PC-9 (cell line): ENCODE measurements at regions not wholly inside any gene's neighbourhood (a gene's known extent, or its start where the extent isn't known, plus 50 kb on each side); places are given as distances from the start of the nearest gene placed in this dataset.

Source experiments
- BruUV-seq: library from RNA; stranded (reverse); fragments of 400-500 nt; replicated peaks from 2 replicates; lab custom pipeline; 2021; lab: Mats Ljungman, UMichigan
- CTCF ChIA-PET: fragments of 300-600 bp; sonication (Branson Sonifier 250); formaldehyde crosslinking; loops from one replicate; lab custom pipeline; 2022; ENCODE audit warnings: antibody characterized with exemption; lab: Charles Lee
- POLR2A ChIA-PET: fragments of 300-600 bp; sonication (Branson Sonifier 250); formaldehyde crosslinking; loops from one replicate; lab custom pipeline; 2022; ENCODE audit warnings: antibody characterized with exemption; ENCODE audit not compliant: unreplicated experiment; lab: Charles Lee
- DNase-seq, 2 experiments: peaks; one replicate each; pipeline versions ENCODE4 v3.0.0 to v3.0.0-alpha.2; 2015 to 2022; ENCODE audit warnings: mixed read lengths in 1 of 2
- H2AFZ ChIP-seq: fragments of 200-600 bp; sonication (generic); 2 replicates; pipeline ENCODE4 v1.8.1; 2017; ENCODE audit warnings: antibody characterized with exemption
- H3F3A ChIP-seq: fragments of 200-600 bp; sonication (generic); 2 replicates; pipeline ENCODE4 v1.8.1; 2017; ENCODE audit warnings: antibody characterized with exemption, mild to moderate bottlenecking, low read depth; ENCODE audit not compliant: insufficient read depth
- H3K27ac ChIP-seq: fragments of 200-600 bp; sonication (generic); 2 replicates; pipeline ENCODE4 v1.6.1; 2016; ENCODE audit warnings: mixed run types
- H3K27me3 ChIP-seq: fragments of 200-600 bp; sonication (generic); 2 replicates; pipeline ENCODE4 v1.6.1; 2016; ENCODE audit warnings: low read depth, mixed run types; ENCODE audit not compliant: insufficient read depth
- H3K36me3 ChIP-seq: fragments of 200-600 bp; sonication (generic); 2 replicates; pipeline ENCODE4 v1.6.1; 2016; ENCODE audit warnings: low read depth, mixed run types
- H3K4me1 ChIP-seq: fragments of 200-600 bp; sonication (generic); replicated peaks from 2 replicates; pipeline ENCODE4 v1.6.1; 2016; ENCODE audit warnings: mixed run types; ENCODE audit not compliant: insufficient read depth
- H3K4me2 ChIP-seq: fragments of 200-600 bp; sonication (generic); 2 replicates; pipeline ENCODE4 v1.6.1; 2017; ENCODE audit warnings: mixed run types
- H3K4me3 ChIP-seq: fragments of 200-600 bp; sonication (generic); 2 replicates; pipeline ENCODE4 v1.6.1; 2016; ENCODE audit warnings: mixed run types
- H3K79me2 ChIP-seq: fragments of 200-600 bp; sonication (generic); 2 replicates; pipeline ENCODE4 v1.6.1; 2017; ENCODE audit warnings: low read depth, mixed run types
- H3K9me2 ChIP-seq: fragments of 200-600 bp; sonication (generic); 2 replicates; pipeline ENCODE4 v1.8.1; 2017; ENCODE audit warnings: mild to moderate bottlenecking; ENCODE audit not compliant: insufficient read depth
- H3K9me3 ChIP-seq: fragments of 200-600 bp; sonication (generic); 2 replicates; pipeline ENCODE4 v1.8.1; 2016; ENCODE audit warnings: low read depth; ENCODE audit not compliant: insufficient read depth
- H4K20me1 ChIP-seq: fragments of 200-600 bp; sonication (generic); 2 replicates; pipeline ENCODE4 v1.8.1; 2017; ENCODE audit not compliant: insufficient read depth
- EZH2 ChIP-seq: fragments of 200-600 bp; sonication (generic); IDR thresholded peaks from 2 replicates; pipeline ENCODE4 v1.8.0; 2017; ENCODE audit warnings: antibody characterized with exemption, low read depth
- intact Hi-C: fragments of 100-400 bp; cut with micrococcal nuclease; formaldehyde crosslinking; loops from one replicate; pipeline ENCODE4 v1.10.0; 2022; ENCODE audit not compliant: unreplicated experiment
- TF ChIP-seq, protein P1 (sequence below): fragments of 200-600 bp; sonication (generic); conservative IDR thresholded peaks from 2 replicates; pipeline ENCODE4 v1.6.1; 2017; ENCODE audit warnings: mixed run types, antibody characterized with exemption, mild to moderate bottlenecking, moderate library complexity

DNA sequence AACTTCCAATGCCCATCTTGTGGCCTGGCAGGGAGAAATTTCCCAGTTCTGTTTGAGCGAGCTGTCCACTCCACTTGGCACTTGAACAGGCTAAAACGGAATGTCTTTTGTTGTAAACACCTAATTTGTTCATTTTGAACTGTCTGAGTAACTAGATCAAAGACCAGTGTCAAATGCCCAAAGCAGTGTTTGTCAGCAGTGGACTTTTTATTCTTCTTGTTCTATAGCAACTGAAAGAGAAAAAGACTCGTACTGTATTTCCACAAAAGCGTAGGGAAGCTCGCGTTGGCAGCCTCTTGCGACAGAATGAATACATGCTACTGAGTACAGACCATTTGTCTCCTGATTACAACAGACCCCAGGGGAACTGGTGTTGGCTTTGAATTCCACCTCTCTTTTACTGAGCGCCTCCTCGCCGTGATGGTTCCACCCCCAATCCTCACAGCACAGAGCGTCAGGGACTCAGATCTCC, 601.8 kb upstream of the ZNF608 start:
- Histone ChIP-seq H3K9me2 (no peaks in the 10 kb centered on the region), H3K4me3 (no peak overlapping the region), H3K27ac (no peak overlapping the region), H3K27me3 (no peaks in the 10 kb centered on the region), H3K4me1 (no peaks in the 10 kb centered on the region), H3K9me3 (no peaks in the 10 kb centered on the region), H4K20me1 (no peaks in the 10 kb centered on the region), H2AFZ (no peak overlapping the region), H3K79me2 (no peaks in the 10 kb centered on the region), H3F3A (no peaks in the 10 kb centered on the region), H3K36me3 (no peaks in the 10 kb centered on the region), H3K4me2 (no peak overlapping the region)
- intact Hi-C loops, result no loop called here
- TF ChIP-seq, protein P1, sequence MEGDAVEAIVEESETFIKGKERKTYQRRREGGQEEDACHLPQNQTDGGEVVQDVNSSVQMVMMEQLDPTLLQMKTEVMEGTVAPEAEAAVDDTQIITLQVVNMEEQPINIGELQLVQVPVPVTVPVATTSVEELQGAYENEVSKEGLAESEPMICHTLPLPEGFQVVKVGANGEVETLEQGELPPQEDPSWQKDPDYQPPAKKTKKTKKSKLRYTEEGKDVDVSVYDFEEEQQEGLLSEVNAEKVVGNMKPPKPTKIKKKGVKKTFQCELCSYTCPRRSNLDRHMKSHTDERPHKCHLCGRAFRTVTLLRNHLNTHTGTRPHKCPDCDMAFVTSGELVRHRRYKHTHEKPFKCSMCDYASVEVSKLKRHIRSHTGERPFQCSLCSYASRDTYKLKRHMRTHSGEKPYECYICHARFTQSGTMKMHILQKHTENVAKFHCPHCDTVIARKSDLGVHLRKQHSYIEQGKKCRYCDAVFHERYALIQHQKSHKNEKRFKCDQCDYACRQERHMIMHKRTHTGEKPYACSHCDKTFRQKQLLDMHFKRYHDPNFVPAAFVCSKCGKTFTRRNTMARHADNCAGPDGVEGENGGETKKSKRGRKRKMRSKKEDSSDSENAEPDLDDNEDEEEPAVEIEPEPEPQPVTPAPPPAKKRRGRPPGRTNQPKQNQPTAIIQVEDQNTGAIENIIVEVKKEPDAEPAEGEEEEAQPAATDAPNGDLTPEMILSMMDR, result no peak
- no peak for TF ChIP-seq EZH2
- no TSS peak for BruUV-seq
- POLR2A ChIA-PET, result no interaction called here
- CTCF ChIA-PET, result no interaction called here
- no peak for DNase-seq

DNA sequence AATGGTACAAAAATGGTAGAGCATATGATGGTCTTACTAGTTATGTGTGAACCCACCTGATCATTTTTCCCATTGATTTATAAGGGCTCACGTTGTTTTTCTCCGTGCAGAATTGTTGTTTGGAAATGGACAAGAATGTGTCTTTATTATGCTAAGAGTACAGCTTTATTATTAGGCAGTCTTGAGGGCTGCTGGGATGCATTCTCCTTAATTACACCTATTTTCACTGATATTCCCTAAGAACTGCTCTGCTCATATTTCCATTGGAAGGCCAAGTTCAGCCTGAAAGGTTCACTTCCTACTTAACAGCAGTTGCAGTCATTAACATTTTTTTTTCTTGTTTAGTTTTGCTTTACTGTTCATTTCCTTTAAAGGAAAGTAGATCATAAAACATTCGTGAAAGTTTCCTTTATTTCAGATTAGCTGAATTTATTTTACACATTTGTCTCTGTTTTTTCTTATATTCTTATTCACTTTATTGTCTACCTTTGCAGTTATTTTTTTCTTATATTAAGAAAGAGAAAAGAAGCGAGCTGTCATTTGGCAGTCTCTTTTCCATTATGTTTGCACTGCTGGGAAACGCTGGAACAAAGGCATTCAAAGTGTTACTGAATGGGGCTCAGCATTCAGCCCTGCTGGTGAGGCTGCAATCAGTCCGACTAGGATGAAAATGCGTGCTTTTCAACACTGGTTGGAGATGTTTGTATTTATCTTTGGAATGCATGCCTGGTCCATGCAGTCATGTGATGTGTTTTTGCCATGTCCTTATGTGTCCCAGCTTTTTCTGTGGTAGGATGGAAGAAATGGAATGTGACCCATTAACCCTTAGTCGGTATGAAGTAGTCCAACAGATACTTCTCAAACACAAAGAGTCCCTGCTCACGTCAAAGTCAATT, 602.7 kb upstream of the ZNF608 start:
- no peaks in the 10 kb centered on the region for H3F3A ChIP-seq
- no peaks in the 10 kb centered on the region for H3K9me3 ChIP-seq
- DNase-seq, result no peak
- TF ChIP-seq, protein P1, result no peak
- TF ChIP-seq EZH2, result no peak
- H4K20me1 ChIP-seq, result no peaks in the 10 kb centered on the region
- CTCF ChIA-PET, result no interaction called here
- no peak overlapping the region for H3K27ac ChIP-seq
- no peaks in the 10 kb centered on the region for H3K27me3 ChIP-seq
- no peaks in the 10 kb centered on the region for H3K4me1 ChIP-seq
- no peak overlapping the region for H2AFZ ChIP-seq
- no peak overlapping the region for H3K4me2 ChIP-seq
- H3K79me2 ChIP-seq, result no peaks in the 10 kb centered on the region
- intact Hi-C loops, result no loop called here
- H3K4me3 ChIP-seq, result no peak overlapping the region
- no peaks in the 10 kb centered on the region for H3K9me2 ChIP-seq
- POLR2A ChIA-PET, result no interaction called here
- H3K36me3 ChIP-seq, result no peaks in the 10 kb centered on the region
- no TSS peak for BruUV-seq

DNA sequence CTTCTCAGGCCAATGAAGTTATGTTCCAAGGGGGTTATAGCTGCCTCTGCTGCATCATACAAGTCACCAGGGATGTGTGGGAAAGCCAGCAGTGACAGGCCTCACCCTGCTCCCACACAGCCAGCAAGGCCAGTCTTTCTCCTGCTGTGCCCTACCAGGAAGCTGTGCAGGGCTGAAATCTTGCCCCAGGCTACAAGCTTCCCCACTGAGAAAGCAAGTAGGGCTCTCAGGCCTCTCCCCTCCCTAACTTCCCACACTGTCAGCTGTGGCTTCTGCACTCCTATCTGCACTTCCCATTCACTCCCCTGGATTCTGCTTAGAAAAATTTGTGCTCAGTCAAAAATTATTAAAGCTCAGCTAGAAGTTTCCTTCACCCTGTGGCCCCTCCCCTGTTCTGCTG, 611.2 kb upstream of the ZNF608 start:
- no peak overlapping the region for H3K4me3 ChIP-seq
- H3K27ac ChIP-seq, result peak overlapping the region; percentile 52
- peaks cover 6% of the 10 kb centered on the region for H3F3A ChIP-seq
- intact Hi-C loops, result no loop called here
- CTCF ChIA-PET, result no interaction called here
- H3K27me3 ChIP-seq, result no peaks in the 10 kb centered on the region
- H4K20me1 ChIP-seq, result no peaks in the 10 kb centered on the region
- BruUV-seq, result no TSS peak
- peak; percentile 1 to 77 for DNase-seq
- H2AFZ ChIP-seq, result no peak overlapping the region
- no peaks in the 10 kb centered on the region for H3K36me3 ChIP-seq
- H3K79me2 ChIP-seq, result no peaks in the 10 kb centered on the region
- no peak overlapping the region for H3K4me2 ChIP-seq
- no peaks in the 10 kb centered on the region; the same call in 1 of the 2 replicates for H3K4me1 ChIP-seq
- TF ChIP-seq EZH2, result no peak
- TF ChIP-seq, protein P1, result no peak
- peaks cover 15% of the 10 kb centered on the region for H3K9me3 ChIP-seq
- POLR2A ChIA-PET, result no interaction called here
- no peaks in the 10 kb centered on the region for H3K9me2 ChIP-seq
